Activated B cell treated with CpG ODN at 0.5 μM for 24 hours (primary cell): ENCODE measurements at regions not wholly inside any gene's neighbourhood (a gene's known extent, or its start where the extent isn't known, plus 50 kb on each side); places are given as distances from the start of the nearest gene placed in this dataset.

Experiments
- ATAC-seq: fragments of 200-7000 bp; cut with Tn5 transposase; one replicate; pipeline ENCODE4 v1.10.0; 2021; ENCODE audit warnings: low read depth, mild to moderate bottlenecking, moderate library complexity
- CTCF ChIA-PET: fragments of 350-600 bp; sonication (Branson Sonifier 250); formaldehyde crosslinking; loops from one replicate; lab custom pipeline; 2021; ENCODE audit warnings: antibody characterized with exemption; lab: Charles Lee
- POLR2A ChIA-PET: fragments of 350-600 bp; sonication (Branson Sonifier 250); formaldehyde crosslinking; loops from one replicate; lab custom pipeline; 2021; ENCODE audit warnings: antibody characterized with exemption; lab: Charles Lee
- DNase-seq: peaks from one replicate; pipeline ENCODE4 v3.0.0; 2022
- H3K27ac Mint-ChIP-seq: one replicate; pipeline ENCODE4 v1.8.0; 2020; ENCODE audit warnings: mixed read lengths
- H3K27me3 Mint-ChIP-seq: one replicate; pipeline ENCODE4 v1.8.0; 2021; ENCODE audit warnings: mixed read lengths
- H3K36me3 Mint-ChIP-seq: one replicate; pipeline ENCODE4 v1.8.0; 2021; ENCODE audit warnings: low read depth, mixed read lengths
- H3K4me1 Mint-ChIP-seq: one replicate; pipeline ENCODE4 v1.8.0; 2021; ENCODE audit warnings: mixed read lengths
- H3K4me3 Mint-ChIP-seq: one replicate; pipeline ENCODE4 v1.8.0; 2020; ENCODE audit warnings: mild to moderate bottlenecking, mixed read lengths
- H3K9me3 Mint-ChIP-seq: one replicate; pipeline ENCODE4 v1.8.0; 2020; ENCODE audit warnings: mixed read lengths
- intact Hi-C: fragments of 100-400 bp; cut with micrococcal nuclease; formaldehyde crosslinking; loops from one replicate; pipeline ENCODE4 v1.15.1; 2024
- TF ChIP-seq, protein P1 (sequence below): fragments of 200-600 bp; IDR thresholded peaks from one replicate; pipeline ENCODE4 v1.8.0; 2022; ENCODE audit warnings: antibody characterized with exemption, mild to moderate bottlenecking

DNA sequence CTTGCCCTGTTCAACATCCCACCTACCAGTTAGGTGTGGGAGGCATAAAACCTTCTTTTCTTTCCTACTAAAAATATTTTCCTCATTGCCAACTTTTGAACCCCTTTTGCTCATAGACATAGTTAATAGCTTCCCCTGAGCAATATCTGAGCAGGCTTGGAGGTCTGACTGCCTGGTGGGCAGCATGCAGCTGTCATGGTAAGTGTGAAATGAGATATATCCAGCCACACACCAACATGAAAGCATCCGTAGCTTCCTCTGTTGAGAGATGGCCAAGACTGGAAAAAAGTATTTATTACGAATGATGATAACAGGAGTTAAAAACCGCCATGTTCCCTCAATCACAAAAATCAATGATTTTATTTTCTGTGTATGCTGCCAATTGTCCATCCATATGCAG, 190.1 kb downstream of the TMEM38B start:
- intact Hi-C loops = loop anchor here (5.0 kb wide), 1 partner anchor 227 kb away; no protein-coding TSS in a partner anchor
- Mint-ChIP-seq H3K36me3 (no peaks in the 10 kb centered on the region), H3K4me1 (no peaks in the 10 kb centered on the region), H3K4me3 (no peak overlapping the region), H3K27ac (no peak overlapping the region), H3K27me3 (peaks cover 3% of the 10 kb centered on the region), H3K9me3 (no peaks in the 10 kb centered on the region)
- TF ChIP-seq, protein P1, sequence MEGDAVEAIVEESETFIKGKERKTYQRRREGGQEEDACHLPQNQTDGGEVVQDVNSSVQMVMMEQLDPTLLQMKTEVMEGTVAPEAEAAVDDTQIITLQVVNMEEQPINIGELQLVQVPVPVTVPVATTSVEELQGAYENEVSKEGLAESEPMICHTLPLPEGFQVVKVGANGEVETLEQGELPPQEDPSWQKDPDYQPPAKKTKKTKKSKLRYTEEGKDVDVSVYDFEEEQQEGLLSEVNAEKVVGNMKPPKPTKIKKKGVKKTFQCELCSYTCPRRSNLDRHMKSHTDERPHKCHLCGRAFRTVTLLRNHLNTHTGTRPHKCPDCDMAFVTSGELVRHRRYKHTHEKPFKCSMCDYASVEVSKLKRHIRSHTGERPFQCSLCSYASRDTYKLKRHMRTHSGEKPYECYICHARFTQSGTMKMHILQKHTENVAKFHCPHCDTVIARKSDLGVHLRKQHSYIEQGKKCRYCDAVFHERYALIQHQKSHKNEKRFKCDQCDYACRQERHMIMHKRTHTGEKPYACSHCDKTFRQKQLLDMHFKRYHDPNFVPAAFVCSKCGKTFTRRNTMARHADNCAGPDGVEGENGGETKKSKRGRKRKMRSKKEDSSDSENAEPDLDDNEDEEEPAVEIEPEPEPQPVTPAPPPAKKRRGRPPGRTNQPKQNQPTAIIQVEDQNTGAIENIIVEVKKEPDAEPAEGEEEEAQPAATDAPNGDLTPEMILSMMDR = no peak
- ChIA-PET POLR2A (no interaction called here), CTCF (interaction anchor here (1.2 to 1.4 kb wide), 3 partner anchors 13 to 42 kb away, joined by 3 to 6 read pairs (median 3); no protein-coding TSS in a partner anchor)
- ATAC-seq = no peak
- no peak for DNase-seq

DNA sequence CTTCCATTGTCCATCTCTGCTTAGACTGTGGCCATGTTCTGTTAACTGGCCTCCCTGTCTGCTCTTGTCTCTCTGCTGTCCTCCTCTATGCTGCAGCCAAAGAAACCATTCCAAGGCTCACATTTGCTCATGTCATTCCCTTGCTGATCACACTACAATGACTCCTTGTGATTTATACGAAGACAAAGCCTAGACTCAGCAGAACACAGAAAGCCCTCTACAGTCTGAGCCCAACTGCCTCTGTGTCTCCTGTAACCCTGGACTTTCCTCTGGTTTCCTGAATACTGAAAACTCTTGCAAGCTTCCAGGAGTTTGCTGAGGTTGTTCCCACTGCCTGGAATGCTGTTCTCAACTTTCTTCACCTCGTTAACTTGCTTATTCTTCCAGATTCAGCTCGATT, 191.8 kb downstream of the TMEM38B start:
- no peaks in the 10 kb centered on the region for H3K9me3 Mint-ChIP-seq
- intact Hi-C loops = no loop called here
- DNase-seq (no peak), ATAC-seq (no peak)
- H3K4me1 Mint-ChIP-seq = no peaks in the 10 kb centered on the region
- no peak overlapping the region for H3K27ac Mint-ChIP-seq
- no peaks in the 10 kb centered on the region for H3K36me3 Mint-ChIP-seq
- CTCF ChIA-PET = no interaction called here
- peaks cover 3% of the 10 kb centered on the region for H3K27me3 Mint-ChIP-seq
- POLR2A ChIA-PET = no interaction called here
- no peak overlapping the region for H3K4me3 Mint-ChIP-seq
- TF ChIP-seq, protein P1 = no peak

DNA sequence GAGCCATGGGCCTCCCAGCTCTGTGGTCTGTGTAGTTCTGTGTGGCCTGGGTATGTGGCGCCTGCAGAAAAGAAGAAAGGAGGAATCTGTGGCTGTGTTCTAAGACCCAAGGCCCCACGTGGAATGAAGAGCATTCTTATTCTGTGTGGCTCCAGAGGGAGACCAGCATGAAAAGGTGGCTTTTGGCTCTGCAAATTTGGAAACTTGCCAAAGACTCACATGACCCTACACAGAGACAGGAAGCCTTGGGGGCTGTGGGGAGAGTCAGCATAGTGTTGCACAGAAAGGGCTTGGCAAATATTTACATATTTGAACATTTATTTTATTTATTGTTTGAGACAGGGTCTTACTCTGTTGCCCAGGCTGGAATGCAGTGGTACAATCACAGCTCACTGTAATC, 193.3 kb downstream of the TMEM38B start:
- intact Hi-C loops = no loop called here
- H3K4me1 Mint-ChIP-seq = no peaks in the 10 kb centered on the region
- CTCF ChIA-PET = no interaction called here

DNA sequence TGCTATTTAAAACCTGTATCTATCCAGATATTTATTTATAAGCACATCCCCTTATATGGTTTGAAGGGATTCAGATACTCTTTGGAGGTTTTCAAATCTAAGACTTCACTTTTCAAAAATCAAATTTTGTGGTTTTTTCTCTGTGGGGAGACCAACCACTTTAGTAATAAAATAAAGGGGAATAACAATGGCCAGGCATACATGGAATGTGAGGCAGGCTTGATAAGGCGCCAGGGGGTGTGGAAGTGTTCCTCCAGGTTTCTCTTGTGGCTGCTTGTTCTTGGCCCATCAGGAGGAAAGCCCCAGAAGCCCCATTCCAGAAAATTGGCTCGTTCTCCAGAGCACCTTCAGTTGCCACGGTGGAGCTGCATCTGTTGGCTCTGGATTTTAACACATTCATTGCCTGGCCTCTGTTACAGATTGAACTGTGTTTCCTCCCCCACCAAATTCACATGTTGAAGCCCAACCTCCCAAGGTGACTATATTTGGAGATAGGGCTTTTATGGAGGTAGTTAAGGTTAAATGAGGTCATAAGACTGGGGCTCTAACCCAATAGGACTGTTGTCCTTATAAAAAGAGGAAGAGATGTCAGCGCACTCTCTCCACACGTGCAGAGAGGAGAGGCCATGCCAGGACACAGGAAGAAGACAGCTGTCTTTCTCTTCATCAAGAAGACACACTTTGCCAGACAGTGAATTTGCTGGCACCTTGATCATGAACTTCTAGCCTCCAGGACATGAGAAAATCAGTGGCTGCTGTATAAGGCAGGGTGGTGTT, 195.9 kb downstream of the TMEM38B start:
- Mint-ChIP-seq H3K36me3 (no peaks in the 10 kb centered on the region), H3K4me3 (no peak overlapping the region), H3K9me3 (no peaks in the 10 kb centered on the region), H3K4me1 (no peaks in the 10 kb centered on the region), H3K27ac (no peak overlapping the region), H3K27me3 (no peaks in the 10 kb centered on the region)
- intact Hi-C loops = no loop called here
- no peak for ATAC-seq
- no peak for DNase-seq
- TF ChIP-seq, protein P1 = no peak
- ChIA-PET POLR2A (no interaction called here), CTCF (no interaction called here)

More for the DNA sequence above, 193.3 kb downstream of the TMEM38B start:
- H3K27me3 Mint-ChIP-seq = no peaks in the 10 kb centered on the region
- ATAC-seq (no peak), DNase-seq (no peak)
- POLR2A ChIA-PET = no interaction called here
- H3K4me3 Mint-ChIP-seq = no peak overlapping the region
- no peaks in the 10 kb centered on the region for H3K9me3 Mint-ChIP-seq
- no peak overlapping the region for H3K27ac Mint-ChIP-seq
- TF ChIP-seq, protein P1 = no peak
- H3K36me3 Mint-ChIP-seq = no peaks in the 10 kb centered on the region

DNA sequence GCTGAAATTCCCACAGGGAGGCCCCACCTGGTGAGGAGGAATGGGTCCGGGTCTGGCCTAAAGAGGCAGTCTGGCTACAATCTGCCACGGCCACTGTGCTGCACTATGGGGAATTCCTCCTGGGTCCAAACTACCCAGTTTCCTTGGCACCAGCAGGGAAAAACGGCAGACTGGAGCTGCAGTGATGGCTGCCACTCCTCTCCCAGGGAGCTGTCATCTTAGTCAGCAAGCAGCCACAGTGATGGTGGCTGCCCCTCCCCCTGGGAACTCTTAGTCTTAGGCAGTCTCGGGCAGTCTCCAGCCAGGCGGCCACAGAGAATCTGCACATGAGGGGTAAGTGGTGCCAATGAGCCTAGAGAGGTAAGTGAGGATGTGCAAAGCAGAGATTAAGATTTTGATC, 205.8 kb downstream of the TMEM38B start:
- ChIA-PET CTCF (no interaction called here), POLR2A (no interaction called here)
- Mint-ChIP-seq H3K4me1 (no peaks in the 10 kb centered on the region), H3K27me3 (no peaks in the 10 kb centered on the region), H3K27ac (no peak overlapping the region), H3K4me3 (no peak overlapping the region), H3K9me3 (peaks cover 2% of the 10 kb centered on the region), H3K36me3 (no peaks in the 10 kb centered on the region)
- intact Hi-C loops = no loop called here
- ATAC-seq (no peak), DNase-seq (no peak)
- TF ChIP-seq, protein P1 = no peak
